ENCODE measurements at regions not wholly inside any gene's neighbourhood (a gene's known extent, or its start where the extent isn't known, plus 50 kb on each side); places are given as distances from the start of the nearest gene placed in this dataset.
"Not testable (repeated sequence)": the region's sequence is repeated elsewhere in the genome, so short reads cannot be mapped to it uniquely, and the experiment has no call there.

DNA sequence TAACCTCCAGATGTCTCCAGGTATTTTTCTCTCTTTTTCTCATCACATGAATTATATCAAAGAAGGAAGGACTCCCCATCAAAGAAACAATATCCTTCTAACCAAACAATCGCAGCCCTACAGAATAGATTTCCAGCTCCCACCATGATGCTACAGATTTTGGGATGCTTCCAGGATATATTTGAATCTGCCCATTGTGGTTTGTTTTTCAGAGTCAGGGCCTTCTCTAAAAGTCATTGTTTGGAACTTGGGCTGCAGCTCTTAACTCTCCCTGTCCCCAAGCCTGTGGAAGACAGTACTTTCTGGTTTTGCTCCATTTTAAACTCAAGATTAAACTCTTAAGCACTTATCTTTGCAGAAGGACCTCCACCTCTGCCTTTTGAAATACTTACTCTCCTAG is 223.2 kb downstream of the PMAIP1 start:
- DNase-seq = no peak

DNA sequence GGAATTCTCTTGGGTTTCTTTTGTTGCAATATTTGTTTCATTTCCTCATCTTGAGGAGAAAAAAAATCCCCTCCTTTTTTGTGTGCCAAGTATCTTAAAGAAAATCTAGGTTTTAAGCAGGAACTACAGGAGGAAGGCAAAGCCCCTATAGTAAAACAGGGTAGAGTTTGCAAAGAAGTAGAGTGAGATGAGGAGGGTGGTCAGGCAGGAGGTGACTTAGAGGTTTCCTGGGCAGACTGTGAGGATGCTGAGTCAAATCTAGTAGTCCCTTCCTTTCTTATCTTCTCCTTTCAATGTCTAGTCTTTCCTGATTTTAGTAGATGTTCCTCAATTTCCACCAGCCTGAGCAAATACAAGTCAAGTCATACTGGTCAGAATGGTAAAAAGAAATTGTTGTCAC is 222.5 kb downstream of the PMAIP1 start:
- DNase-seq = no peak

GRCh38 chr18:60120231-60120750 is 220.5 kb downstream of the PMAIP1 start:
- no peak for DNase-seq

DNA sequence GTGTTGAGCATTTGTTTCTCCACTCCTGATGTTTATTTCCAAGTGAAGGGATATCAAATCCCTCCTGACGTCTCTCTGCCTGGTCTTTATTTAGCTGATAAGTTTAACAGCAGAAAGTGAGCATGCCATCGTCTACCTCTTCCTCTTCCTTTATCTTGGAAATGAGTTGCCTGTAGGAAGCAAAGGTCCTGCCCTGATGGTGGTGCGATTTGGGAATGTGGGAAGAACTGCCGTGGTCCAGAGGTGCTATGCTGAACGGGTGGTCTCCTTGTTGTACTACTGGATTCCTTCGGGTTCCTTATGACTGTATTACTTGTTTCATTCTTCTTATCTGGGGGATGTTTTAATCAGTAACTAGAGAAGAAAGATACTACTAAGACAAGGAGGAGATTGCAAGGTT is 217.5 kb downstream of the PMAIP1 start:
- DNase-seq = no peak

DNA sequence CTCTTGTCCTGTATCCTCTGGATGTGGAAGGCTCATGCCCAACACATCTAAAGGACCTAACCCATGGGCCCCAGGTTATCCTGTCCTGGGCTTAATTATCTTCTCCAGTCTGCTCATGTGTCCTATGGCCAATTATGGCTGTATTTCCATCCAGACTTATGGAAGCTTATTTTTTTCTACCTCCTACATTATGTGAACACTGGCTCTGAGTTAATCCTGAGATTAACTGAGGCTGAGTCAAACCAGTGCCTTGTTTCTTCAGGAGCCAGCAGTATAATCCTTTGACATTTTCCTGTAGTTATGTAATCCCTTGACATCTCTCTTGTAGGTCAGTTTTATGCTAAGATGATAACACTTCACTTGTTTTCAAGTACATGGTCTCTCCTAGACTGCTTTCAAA is 213.6 kb downstream of the PMAIP1 start:
- DNase-seq = no peak

DNA sequence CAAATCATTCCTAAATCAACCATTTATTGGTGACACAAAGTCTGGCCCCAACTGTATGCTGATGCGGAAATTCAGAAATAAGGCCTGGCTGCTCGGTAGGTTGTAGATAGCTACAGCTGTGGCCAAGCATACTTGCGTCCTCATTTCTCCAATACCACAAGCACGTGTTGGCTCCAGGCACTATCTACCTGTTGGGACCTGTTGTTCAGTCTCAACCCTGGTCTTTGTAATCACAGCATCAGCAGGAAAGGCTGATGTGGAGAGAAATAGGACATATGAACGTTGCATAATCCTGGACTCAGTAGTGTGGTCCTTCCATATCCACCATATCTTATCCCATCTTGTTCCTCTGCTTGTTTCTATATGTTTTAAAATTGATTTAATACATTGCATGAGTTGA is 212.6 kb downstream of the PMAIP1 start:
- no peak for DNase-seq

- no peak for DNase-seq
These were observed 211.7 kb downstream of the PMAIP1 start for GRCh38 chr18:60111525-60111924.

- no peak for DNase-seq
These were observed 211.0 kb downstream of the PMAIP1 start for GRCh38 chr18:60110836-60111235.

- no peak for DNase-seq
These were observed 201.0 kb downstream of the PMAIP1 start for GRCh38 chr18:60100778-60101177.

GRCh38 chr18:60099709-60100108 is 199.9 kb downstream of the PMAIP1 start:
- no peak for DNase-seq

- no peak for DNase-seq
These were observed 196.6 kb downstream of the PMAIP1 start for GRCh38 chr18:60096428-60096827.

DNA sequence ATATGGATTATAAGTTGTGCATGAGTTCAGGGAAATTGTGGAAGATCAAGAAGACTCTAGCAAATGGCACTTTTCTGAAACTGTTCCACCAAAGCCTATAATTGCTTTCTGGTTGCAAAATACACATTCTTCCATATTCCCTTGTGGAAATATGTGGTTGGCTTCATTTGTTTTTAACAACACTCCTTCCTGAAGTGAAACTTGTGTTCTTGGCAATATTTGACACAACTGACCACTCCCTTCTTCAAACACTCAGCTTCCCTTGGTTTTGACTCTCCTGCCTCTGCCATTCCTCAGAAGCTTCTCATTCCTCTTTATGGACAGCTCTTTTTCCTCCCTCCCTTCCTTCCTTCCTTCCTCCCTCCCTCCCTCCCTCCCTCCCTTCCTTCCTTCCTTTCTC is 192.3 kb downstream of the PMAIP1 start:
- no peak for DNase-seq

- DNase-seq = no peak
These were observed 190.4 kb downstream of the PMAIP1 start for GRCh38 chr18:60090170-60090569.

DNA sequence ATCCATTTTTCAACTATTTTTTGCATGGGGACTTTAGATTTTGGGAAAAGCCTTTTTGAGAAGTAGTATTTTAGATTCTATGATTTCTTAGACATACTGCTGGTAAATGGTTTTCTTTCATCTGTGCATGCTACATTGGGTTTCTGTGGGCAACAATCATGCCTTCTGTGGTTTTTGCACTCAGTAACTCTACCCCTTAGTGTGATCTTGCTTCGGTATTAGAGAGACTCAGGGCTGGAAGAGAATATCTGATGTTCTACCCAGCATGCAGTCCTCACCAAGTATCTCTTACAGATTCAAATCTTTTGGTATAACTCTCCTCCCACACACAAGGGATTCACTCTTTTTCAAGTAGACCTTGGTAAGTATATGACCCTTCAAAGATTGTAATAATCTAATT is 183.0 kb downstream of the PMAIP1 start:
- DNase-seq = no peak

GRCh38 chr18:60082282-60082681 is 182.5 kb downstream of the PMAIP1 start:
- DNase-seq = no peak

- DNase-seq = no peak
These were observed 175.7 kb downstream of the PMAIP1 start for GRCh38 chr18:60075477-60075876.

DNA sequence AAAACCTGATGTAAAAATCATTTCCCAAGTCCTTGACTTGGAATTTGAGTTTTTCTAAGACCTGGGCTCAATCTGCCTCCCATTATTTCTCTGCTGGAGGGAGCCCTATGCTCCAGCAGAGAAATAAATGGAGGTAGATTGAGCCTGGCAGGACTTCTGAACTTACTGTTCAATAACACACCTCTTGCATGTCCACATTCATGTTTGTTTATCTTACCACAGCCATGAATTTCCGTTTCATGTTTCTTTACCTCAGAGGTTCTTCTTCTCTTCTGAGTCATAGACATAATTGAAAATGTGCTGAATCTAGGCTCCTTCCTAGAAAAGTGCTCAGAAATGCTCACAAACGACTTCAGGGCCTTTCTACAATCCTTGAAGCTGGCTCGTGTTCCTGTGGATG is 170.8 kb downstream of the PMAIP1 start:
- DNase-seq = no peak

- DNase-seq = no peak
These were observed 169.3 kb downstream of the PMAIP1 start for GRCh38 chr18:60069145-60069544.

GRCh38 chr18:60067426-60068210 is 167.8 kb downstream of the PMAIP1 start:
- DNase-seq = no peak

DNA sequence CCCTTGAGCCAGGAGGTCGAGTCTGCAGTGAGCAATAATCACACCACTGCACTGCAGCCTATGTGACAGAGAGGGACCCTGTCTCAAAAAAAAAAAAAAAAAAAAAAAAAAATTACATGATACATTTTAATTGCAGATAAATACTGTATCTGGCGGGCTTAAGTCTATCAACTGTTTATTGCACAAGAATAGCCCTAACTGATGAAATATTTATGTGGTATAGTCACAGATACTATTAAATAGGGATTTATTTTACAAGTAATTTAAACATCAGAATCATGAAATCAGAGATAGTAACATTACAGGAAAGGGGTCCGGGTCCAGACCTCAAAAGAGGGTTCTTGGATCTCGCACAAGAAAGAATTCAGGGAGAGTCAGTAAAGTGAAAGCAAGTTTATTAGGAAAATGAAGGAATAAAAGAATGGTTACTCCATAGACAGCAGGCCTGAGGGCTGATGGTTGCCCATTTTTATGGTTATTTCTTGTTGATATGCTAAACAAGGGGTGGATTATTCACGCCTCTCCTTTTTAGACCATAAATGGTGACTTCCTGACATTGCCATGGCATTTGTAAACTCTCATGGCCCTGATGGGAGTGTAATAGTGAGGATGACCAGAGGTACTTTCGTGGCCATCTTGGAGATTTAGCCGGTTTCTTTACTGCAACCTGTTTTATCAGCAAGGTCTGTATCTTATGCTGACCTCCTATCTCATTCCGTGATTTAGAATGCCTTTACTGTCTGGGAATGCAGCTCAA is 166.6 kb downstream of the PMAIP1 start:
- no peak for DNase-seq

DNA sequence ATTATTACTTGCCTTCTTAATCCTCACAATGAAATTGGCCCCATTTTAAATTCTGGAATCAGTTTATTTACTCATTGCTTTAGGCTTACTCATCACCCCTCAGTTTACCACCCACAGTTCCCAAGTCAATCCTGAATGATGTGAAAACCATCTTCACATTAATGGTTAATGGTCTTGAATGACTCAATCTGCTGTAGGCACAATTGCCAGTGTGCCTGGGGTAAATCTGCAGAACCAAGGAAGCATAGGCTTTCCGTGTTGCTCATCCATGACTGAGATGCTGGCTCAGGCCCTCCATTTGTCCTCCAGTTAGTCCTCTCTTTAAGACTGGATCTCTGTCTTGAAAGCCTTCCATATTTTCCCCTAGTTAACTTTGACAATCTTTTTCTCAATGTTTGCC is 164.5 kb downstream of the PMAIP1 start:
- DNase-seq = no peak

GRCh38 chr18:60062831-60063230 is 163.0 kb downstream of the PMAIP1 start:
- DNase-seq = not testable (repeated sequence)

DNA sequence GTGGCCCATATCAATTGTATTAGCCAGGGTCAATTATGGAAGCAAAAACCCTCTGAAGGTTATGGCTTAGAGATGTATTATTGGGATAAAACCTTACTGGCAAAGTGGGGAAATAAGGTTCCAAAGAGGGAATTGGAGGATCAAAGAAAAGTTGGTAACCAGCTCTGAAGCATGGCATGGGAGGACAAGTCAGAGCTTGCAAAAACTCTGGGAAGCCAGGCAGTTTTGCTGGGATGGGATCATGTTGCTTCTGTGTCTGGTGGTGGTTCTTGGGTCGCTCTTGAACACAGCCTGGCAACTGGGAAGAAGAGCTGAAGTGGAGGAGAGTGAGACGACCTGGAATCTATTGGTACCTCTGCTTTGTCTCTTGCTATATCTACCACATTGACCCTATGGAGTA is 162.6 kb downstream of the PMAIP1 start:
- no peak for DNase-seq

DNA sequence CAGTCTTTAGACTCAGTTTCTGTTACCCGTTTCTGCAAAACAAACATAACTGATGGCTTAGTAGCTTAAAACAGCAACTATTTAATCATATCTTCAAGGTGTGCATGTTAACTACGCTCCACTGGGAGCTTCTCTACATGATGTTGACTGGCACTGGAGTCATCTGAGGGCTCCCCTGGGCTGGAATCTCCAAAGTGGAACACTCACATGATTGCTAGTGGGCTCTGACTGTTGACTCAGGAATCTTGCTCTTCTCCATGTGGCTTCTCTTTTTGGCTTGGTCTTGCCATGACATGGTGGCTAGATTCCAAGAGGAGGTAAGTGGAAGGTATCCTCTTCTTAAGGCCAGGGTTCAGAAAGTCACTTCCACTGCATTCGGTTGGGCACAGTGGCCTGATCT is 160.8 kb downstream of the PMAIP1 start:
- no peak for DNase-seq

Measured in effector CD4-positive, alpha-beta T cell (primary cell).